DND-41 (cell line): ENCODE measurements at regions not wholly inside any gene's neighbourhood (a gene's known extent, or its start where the extent isn't known, plus 50 kb on each side); places are given as distances from the start of the nearest gene placed in this dataset.

ENCODE experiments used
- EZH2 ChIP-seq: IDR thresholded peaks from 3 replicates; pipeline ENCODE4 v1.6.1; 2012; ENCODE audit warnings: borderline replicate concordance, low read depth, mild to moderate bottlenecking, moderate library complexity, low read length, inconsistent platforms; ENCODE audit not compliant: severe bottlenecking
- TF ChIP-seq, protein P1 (sequence below): IDR thresholded peaks from 2 replicates; pipeline ENCODE4 v1.5.1; 2012; ENCODE audit warnings: borderline replicate concordance, low read length, moderate library complexity, mild to moderate bottlenecking; ENCODE audit not compliant: poor library complexity, severe bottlenecking; ENCODE audit errors: extremely low read depth

DNA sequence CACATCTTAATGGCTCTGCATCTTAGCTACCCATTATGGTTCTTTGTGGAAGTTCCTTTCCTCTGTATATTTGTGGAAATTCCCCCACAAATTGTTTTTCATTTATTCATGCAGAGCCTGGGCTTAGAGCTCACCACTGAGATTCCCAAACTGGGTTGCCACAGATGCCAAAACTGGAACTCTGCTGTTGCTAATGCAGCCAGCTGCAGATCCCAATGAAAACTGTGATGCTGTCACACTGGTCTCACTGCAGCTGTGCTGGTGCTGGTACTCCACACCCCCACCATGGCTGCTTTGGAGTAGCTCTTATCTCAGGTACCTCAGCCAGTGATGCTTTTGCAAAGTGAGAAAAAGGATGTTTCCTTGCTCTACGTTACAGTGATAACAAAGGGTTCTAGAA lies 87.7 kb downstream of the DCK start:
- TF ChIP-seq, protein P1, sequence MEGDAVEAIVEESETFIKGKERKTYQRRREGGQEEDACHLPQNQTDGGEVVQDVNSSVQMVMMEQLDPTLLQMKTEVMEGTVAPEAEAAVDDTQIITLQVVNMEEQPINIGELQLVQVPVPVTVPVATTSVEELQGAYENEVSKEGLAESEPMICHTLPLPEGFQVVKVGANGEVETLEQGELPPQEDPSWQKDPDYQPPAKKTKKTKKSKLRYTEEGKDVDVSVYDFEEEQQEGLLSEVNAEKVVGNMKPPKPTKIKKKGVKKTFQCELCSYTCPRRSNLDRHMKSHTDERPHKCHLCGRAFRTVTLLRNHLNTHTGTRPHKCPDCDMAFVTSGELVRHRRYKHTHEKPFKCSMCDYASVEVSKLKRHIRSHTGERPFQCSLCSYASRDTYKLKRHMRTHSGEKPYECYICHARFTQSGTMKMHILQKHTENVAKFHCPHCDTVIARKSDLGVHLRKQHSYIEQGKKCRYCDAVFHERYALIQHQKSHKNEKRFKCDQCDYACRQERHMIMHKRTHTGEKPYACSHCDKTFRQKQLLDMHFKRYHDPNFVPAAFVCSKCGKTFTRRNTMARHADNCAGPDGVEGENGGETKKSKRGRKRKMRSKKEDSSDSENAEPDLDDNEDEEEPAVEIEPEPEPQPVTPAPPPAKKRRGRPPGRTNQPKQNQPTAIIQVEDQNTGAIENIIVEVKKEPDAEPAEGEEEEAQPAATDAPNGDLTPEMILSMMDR = no peak
- TF ChIP-seq EZH2 = no peak
